Activated CD4-positive, alpha-beta T cell treated with anti-CD3 and anti-CD28 coated beads for 48 hours (primary cell): ENCODE measurements at regions not wholly inside any gene's neighbourhood (a gene's known extent, or its start where the extent isn't known, plus 50 kb on each side); places are given as distances from the start of the nearest gene placed in this dataset.

Experiments used
- DNase-seq: peaks from one replicate; pipeline ENCODE4 v3.0.0-alpha.2; 2020

DNA sequence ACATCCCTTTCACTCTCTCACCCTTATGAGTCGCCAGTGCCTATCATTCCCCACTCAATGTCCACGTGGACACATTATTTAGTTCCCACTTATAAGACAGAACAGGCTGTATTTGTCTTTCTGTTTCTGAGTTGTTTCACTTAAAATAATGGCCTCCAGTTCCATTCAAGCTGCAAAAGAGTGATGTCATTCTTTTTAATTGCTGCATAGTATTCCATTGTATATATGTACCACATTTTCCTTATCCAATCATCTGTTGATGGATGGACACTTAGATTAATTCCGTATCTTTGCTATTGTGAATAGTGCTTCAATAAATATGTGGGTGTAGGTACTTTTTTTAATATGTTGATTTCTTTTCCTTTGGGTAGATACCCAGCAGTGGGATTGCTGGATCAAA, 79.1 kb downstream of the ZNF365 start:
- DNase-seq: no peak

DNA sequence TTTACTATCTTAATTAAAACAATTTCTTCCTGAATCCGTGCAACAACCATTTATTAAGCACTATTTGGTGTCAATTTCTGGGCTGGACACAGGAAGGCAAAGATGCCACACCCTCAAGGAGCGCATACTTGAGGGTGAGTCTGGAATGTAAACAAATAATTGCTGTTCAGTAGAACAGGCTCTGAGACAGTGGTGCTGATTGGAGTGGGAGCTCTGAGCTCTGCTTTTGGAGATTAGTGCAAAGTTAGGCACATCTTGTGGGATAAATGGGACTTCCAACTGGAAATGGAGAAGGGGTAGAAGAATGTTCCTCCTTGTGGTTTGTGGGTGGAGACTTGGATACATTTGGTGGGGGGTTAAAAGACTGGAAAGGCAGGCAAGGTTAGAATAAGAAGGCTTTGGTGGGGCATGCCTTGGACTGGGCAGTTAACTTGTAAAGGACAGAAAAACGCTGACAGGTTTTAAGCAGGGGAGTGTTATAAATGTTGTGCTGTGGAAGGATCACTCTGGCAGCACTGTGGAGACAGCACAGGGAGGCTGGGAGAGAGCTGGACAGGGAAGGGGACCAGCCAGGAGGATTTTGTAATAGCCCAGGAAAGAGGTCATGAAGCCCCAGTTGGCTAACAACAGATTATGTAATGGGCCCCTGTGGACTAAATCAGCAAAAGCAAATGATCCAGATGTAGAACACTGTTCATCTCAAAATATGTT, 80.7 kb downstream of the ZNF365 start:
- no peak for DNase-seq

DNA sequence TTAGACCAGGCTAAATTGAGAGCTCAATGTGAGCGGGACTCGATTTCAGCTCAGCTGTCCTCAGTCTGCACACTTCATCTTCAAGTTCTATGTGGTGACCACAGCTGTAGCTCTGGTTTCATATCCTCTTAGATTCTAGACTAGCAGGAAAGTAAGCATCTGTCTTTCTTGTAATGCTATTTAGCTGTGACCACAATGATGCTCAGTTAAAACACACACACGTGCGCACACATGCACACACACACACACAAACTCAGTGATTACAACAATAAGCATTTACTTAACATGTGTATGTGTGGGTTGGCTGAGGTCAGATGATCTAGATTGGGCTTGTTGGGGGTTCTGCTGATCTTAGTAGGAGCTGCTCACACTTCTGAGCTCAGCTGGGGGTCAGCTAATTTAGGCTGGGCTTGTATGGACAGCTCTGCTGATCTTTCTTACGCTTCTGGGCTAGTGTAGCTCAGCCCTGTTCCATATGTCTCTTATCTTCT, 82.5 kb downstream of the ZNF365 start:
- no peak for DNase-seq

DNA sequence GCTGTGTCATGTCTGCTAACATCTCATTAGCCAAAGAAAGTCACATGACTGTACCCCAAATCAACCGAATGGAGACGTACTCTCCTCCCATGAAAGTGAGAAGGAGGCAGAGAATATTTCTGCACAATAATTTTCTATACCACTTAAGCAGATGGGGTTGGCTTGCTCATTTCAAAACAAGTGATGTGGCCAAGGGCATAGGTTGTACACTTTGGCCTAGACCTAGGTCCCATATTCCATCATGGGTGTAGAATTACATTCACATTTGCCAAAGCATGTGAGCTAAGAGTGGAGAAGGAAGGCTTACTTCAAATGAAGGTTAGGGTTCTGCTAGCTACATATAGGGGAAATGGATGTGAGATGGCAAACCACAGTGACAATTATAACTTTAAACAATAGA, 83.0 kb downstream of the ZNF365 start:
- no peak for DNase-seq

DNA sequence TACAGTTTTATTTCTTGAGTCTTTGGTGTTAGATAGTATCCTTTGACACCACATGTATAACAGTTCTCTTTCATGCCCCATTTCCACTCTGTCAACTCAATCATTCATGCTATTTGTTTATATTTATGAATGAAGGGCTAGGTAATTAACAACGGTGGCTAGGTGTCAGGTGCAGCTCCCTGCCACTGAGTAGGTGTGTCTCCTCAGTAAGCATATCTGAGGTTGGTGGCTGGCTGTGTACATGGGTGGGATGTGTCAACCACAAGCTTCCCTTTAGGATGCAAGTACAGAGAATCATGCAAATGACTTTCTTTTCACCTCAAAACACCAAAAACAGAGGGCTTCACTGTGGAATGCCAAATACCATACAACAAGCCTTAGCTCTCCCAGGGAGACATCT, 83.4 kb downstream of the ZNF365 start:
- no peak for DNase-seq

DNA sequence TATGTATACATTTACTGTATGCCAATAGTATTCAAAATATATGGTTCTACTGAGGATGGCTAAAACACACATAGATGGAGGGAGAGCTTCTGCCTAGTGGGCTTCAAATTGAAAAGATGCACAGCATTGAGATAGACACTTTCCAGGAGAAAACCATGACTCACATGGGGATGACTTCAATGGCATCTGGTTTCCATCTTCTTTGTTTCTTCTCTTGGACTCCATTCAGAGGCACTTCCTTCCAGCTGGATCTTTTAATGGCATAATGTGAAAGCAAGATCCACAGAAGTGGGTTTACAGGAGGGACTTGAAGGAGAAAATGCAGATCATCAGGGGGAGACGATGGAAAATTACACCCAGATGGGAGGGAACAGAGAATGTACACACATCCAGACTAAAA, 84.9 kb downstream of the ZNF365 start:
- no peak for DNase-seq

DNA sequence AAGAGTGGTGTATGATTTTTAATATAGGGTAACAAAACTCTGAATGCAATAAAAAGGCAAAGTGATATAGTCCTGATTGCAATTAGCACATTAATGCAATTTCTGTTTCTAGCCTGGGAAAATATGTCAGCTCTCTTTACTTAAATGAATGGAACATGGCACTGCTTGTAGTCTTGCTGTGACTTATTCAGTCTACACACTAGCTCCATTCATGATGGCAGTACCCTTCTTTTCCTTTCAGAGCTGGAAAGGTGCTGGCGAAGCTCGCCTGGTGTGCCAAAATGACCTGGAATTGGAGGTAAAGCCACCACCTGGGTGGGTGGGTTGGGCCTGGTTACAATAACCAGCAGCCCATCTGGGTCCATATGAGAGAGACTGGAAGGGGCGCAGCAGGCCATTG, 85.3 kb downstream of the ZNF365 start:
- no peak for DNase-seq

DNA sequence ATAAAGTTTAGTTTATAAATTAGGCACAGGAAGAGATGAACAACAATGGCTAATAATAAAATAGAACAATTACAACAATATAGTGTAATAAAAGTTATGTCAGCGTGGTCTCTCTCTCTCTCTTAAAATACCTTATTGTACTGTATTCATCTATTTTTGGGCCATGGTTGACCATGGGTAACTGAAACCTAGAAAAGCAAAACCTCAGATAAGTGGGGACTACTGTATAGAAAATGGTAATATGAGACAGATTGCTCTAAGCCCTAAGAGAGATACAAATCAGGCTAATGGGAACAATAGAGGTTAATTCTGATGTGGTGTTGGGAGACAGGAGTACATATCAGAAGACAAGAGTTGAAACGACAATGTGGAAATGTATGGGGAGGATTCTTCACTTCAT, 86.2 kb downstream of the ZNF365 start:
- no peak for DNase-seq

DNA sequence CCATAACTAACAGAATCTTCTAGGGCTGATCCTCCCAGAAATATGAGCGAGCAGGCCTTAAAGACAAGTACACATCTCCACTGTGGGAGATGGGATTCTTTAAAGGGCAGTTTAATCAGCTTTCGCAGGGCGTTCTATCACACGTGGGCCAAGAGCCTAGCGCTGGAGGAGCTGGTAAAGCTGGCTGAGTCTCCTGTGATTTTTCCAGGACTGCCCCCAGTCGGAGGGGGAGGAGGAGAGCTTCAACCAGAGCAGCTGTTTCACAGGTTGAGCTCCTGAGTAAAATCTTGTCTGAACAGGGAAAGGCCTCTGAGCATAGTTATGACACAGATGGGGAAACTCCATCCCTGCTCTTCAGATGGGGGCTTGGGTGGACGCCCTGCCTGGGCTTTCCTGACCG, 87.0 kb downstream of the ZNF365 start:
- DNase-seq: no peak

DNA sequence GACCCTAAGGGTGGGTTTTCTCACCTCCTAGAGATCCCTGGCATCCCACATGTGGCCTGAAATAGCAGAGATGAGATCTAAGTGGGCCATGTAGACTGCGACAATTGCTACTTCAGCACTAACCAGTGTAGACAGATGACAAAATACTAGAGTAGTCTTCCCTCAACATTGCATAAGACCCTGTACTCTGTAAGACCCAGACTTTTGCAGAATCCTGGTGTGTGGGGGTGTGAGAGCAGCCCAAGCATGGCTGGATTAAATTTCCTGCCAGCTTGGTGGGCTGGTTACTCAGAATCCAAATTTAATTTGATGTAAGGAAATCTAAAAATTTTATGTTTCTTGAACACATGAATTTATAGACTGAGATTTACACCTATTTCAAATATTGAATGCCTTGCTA, 88.3 kb downstream of the ZNF365 start:
- no peak for DNase-seq

DNA sequence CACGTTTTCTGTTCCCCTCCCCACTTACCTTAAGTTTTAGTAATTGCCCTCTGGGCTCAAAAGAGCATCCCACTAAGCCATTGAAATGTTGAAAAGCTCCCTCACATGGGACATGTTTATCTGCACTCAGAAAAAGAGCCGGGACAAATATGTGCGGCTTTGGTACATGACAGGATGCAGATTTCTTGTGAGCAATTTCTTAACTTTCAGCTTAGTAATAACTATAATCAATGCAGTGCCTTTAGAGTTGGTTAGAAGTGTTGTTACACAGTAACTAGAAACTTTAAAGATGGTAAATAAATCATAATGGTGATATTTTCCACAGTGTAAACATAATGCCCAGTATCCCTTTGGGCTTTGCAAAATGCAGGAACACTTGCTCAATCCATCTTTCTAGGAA, 89.2 kb downstream of the ZNF365 start:
- DNase-seq: no peak

DNA sequence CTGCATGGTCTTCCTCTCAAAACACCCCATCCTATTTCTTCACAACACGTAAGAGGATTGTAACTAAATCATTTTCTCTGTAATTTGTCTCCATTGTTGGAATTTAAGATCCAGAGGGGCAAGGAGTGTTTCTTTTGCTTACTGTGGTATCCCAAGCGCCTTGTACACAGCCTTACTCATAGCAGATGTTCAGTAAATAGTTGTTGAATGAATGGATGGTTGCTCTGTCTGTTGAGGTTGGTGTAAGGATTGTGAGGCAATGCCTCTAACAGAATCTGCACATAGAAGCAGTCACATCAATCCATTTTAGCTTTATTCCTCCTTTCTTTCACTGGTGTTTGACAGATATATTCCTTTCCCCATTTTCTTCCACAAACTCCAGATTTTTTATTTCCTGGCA, 90.1 kb downstream of the ZNF365 start:
- no peak for DNase-seq

DNA sequence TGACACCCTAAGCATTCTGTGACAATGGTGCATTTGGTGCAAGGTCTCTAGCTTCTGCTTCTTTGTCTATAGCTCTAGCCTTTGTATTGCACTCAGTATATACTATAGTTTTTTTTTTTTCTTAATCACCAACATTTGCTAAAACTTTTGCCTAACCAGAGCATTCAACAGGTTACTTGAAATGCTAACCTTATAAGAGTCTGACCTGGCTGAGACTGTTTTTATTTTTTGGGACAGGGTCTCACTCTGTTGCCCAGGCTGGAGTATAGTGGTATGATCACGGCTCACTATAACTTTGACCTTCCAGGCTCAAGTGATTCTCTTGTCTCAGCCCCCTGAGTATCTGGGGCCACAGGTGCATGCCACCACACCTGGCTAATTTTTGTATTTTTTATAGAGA, 92.4 kb downstream of the ZNF365 start:
- no peak for DNase-seq

DNA sequence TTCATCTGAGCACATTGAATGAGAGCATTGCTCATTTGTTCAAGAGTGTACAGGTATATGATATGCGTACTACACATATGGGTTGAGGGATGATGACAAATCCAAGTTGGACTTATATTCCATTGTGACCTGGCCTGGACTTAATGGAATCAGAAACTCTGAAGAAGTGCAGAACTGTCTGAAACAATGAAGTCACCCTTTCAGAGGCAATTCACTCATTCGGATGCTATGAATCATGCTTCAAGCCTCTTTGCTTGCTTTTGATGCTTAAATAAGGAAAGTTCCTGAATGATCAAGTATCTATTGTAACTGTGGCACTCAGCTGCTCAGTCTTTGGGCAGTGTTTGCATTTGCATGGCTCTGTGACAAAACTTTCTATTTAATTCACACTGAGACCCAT, 93.4 kb downstream of the ZNF365 start:
- no peak for DNase-seq

DNA sequence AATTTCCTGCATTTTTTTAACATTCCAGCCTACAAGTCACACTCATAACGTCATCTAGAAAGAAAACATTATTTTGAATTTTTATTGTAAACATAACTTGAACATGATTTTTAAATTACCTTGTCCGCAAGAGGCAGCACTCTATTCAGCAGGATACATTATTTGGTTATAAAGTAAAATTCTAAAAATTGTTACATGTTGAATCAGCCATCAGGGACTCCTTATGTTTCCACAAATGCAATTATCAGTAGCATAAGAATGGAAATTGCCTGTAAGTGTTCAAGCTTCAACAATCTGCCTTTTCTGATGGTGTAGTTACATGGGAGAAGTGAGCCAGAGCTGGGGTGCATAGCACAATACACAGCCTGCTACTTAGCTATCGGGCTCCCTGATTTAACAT, 97.5 kb downstream of the ZNF365 start:
- no peak for DNase-seq

DNA sequence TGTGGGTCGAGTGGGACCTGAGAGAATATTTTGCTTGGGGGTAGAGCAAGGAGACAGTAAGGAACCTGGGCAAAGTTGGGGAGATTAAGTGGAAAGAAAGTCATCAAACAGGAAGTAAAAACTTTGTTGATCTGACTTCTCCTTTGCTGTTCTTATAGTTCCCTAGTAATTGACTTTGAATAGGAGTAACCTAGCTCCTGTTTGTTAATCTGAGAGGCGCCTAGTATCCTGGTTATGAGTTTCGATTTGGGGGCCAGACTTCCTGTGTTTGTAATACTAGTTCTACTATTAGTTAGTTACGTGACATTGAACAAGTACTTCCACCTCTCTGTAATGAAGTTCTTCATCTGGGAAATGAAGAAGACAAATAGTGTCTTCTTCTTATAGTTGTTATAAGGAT, 99.1 kb downstream of the ZNF365 start:
- DNase-seq: no peak

DNA sequence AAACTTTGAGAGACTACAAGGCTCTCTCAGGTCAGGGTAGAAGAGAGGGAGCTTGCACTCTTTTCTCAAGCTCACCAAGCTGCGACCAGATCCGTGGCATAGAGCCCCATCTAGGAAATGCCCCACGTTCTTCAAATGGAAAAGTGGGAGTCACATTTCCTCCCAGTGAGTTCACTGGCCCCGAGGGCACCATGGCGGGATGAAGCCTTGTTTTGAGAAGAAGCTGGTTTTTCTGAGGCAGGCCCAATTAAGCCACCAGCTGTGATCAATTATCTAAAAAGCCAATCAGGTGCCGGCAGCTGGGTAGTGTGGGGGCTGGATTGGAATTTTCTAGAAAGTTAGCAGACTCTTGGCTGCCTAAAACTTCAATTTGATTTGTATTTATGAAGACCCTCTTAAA, 101.4 kb downstream of the ZNF365 start:
- no peak for DNase-seq

DNA sequence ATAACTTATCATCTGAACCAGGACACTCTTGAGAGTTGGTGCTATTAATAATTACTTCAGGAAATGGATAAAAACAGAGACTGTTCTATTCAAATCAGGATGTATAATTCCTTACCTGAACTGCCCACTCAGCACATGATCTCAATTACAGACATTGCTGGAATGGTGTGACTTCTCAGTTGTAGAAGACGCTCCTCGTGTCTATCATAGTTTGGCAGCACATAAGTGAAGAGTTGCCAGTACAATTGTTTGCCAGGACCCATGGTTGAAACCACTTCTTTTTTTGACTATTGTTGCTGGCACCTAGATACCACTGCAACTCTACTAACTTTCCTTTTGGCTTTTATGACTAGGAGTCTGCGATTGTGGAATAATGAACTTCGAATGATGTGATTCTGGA, 105.4 kb downstream of the ZNF365 start:
- no peak for DNase-seq

DNA sequence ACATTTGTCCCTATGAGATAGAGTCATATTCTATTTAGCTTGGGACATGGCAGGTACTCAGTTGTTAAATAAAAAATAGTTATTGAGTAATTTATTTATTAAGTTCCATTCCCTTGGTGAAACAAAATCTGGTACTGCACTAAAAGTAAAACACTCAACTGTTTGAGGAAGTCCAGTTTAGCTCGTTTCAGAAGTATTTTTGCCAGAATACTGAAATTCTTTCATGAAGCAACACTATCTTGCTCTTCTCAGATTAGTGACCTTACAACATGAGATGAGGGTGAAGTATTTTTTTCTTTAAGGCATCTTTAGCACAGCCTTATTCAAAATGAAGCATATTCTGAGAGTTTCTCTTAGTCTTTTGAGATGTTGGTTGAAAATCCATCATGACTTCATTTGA, 106.0 kb downstream of the ZNF365 start:
- no peak for DNase-seq

DNA sequence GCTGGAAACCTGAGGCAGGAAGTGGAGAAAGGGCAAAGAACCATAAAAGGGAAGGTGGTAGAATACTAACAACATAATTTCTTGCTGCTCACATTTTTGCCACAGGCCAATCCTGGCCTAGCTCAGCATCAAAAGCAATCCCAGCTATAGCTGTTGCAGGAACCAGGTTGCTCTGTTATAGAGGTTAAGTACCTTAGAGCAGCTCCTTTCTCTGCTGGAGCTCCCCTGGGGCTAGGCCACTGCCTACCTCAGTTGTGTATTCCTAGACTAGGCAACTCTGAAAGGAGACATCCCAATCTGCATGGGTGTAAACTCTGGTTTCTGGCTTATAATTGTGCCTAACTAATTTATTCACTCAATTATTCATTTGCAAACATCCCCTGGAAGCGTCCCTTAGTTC, 108.4 kb downstream of the ZNF365 start:
- DNase-seq: no peak

DNA sequence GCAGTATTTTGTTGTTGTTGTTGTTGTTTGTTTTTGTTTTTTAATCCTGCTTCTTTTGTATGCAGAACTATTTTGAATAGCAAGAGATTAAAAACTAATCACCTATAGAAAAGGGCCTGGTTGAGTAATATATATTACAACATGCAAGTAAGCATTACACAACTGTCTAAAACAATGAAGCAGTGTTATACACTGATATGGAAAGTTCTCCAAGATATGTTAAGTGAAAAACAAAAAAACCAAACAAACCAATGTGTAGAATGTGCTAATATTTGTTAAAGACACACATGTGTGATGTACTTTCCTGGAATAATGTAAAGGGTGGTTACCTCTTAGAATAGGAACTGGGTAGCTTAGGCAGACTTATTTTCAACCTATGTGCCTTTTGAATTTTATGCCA, 117.4 kb downstream of the ZNF365 start:
- DNase-seq: no peak

DNA sequence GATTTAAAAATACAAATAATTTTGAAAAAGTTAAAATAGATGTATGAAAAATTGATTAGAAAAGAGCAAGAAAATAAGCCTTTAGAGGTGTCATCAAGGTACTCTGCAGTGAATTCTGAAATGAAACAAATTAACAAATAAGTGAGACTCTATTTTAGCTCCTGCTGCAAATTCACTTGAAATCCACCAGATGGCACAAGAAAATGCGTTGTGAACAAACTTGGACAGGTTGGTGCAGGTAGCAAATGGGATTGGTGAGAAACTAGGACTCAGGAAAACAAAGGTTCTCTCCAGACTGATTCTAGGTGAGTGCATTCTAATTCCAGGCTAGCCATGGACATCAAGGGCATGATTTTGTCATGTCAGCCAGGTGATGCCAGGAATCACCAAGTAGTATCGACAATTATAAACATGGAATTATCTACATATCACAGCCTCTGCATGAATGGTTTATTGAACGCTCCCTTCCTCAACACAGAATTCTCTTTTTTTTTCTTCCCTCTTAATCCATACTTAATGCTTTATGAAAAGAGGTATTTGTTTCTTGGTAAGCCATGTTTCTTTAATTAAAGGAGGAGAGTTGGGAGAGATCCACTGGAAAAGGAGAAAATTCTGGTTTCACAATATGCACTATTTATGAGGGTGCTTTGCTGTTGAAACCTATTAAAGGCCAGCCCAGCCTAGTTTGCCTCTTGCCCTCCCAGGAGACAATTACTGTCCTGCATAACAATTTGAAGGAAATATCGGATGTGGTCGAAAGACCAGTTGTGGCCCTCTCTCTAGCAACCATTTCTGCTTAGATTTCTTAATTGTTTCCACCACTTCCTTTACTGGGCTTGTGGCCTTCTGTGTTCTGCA, 118.1 kb downstream of the ZNF365 start:
- DNase-seq: no peak

DNA sequence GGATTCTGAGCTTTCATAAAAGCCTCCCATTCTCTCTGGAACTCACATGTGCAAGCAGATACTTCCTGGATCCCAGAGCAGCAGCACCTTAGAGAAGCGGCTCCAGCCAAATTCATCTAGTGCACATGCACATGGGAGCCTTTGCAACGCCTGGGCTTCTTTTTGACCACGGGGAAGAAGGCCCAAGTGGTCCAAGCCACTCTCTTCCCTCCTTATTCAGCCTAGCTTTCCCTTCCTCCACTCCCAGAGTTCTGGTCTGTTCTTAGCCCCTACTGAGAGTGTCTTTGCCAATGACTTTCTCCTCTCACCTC, 118.7 kb downstream of the ZNF365 start:
- no peak for DNase-seq

DNA sequence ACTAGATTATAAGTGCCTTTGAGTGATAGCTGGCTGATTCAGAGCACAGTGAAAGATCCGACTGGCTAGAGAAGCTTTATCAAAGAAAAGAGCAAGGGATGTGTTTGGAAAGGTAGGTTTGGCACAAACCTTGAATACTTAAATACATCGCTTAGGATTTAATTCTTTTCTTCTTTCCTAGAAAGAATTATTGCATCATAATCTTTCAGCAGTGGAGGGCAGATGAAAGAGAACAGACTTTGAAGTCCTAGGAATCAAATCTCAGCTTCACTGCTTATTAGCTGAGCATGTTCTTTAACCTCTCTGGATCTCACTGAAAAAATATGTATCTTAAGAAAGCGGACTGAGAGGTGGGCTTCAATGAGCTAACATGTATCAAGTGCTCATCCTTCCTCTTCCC, 122.8 kb downstream of the ZNF365 start:
- DNase-seq: no peak

DNA sequence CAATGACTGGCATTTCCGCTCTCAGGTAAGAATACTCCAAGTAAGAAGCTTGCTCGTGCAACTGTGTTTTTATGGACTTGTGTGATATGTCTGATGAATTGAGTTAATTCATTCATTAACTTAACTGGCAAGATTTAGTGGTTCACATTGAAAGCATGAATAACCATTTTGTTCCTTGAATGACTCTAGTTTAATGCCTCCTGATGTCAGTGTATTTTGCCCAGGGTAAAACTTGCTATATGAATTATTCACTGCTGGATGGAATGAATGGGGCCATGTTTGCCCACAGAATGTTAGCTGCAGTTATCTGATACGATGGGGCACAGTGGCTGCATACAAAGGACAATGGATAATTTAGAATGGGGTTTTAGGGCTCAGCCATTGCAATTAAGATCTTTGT, 124.1 kb downstream of the ZNF365 start:
- no peak for DNase-seq
